K562 (cell line): ENCODE measurements at regions not wholly inside any gene's neighbourhood (a gene's known extent, or its start where the extent isn't known, plus 50 kb on each side); places are given as distances from the start of the nearest gene placed in this dataset.

Source experiments
- ELF1 ChIP-seq: fragments of 200-800 bp; sonication (Bioruptor generic); IDR thresholded peaks from 2 replicates; pipeline ENCODE4 v1.6.1; 2016; ENCODE audit warnings: missing genetic modification characterization, missing compliant biosample characterization
- EZH2 ChIP-seq: IDR thresholded peaks from 2 replicates; pipeline ENCODE4 v1.6.1; 2012; ENCODE audit warnings: low read depth, mild to moderate bottlenecking, inconsistent platforms, low read length, borderline replicate concordance
- MAZ ChIP-seq, 2 experiments: fragments of 450-650 bp in 1 of 2; sonication (generic) in 1 of 2; formaldehyde crosslinking; IDR thresholded peaks in 1 of 2; conservative IDR thresholded peaks in 1 of 2; 2 replicates each; pipeline versions ENCODE4 v1.4.0 to v1.5.0; 2020; ENCODE audit warnings: mild to moderate bottlenecking in 1 of 2, missing genetic modification reagents in 1 of 2
- TCF7L2 ChIP-seq: fragments of 150-350 bp; IDR thresholded peaks from 2 replicates; pipeline ENCODE4 v1.6.1; 2016; ENCODE audit warnings: low read depth, mild to moderate bottlenecking, low read length, moderate library complexity
- ZFP36 ChIP-seq: fragments of 150-350 bp; IDR thresholded peaks from 2 replicates; pipeline ENCODE4 v1.6.1; 2018; ENCODE audit warnings: low read length, low read depth; ENCODE audit not compliant: partially characterized antibody
- ZNF75A ChIP-seq: fragments of 450-650 bp; formaldehyde crosslinking; IDR thresholded peaks from 2 replicates; pipeline ENCODE4 v1.4.0; 2020; ENCODE audit warnings: mild to moderate bottlenecking
- ZNF780A ChIP-seq: fragments of 250-450 bp; sonication (Bioruptor Pico); IDR thresholded peaks from 2 replicates; pipeline ENCODE4 v1.5.0; 2021; ENCODE audit warnings: mild to moderate bottlenecking
- TF ChIP-seq, protein P1 (sequence below), 3 experiments: IDR thresholded peaks in 2 of 3; conservative IDR thresholded peaks in 1 of 3; 2 replicates each; pipeline ENCODE4 v1.5.1; 2011 to 2012; ENCODE audit warnings: low read length in 3 of 3, mild to moderate bottlenecking in 3 of 3, control low read depth in 2 of 3, improper control_type of control experiment in 1 of 3, inconsistent platforms in 1 of 3, low read depth in 1 of 3, mixed read lengths in 1 of 3, moderate library complexity in 1 of 3; ENCODE audit not compliant: insufficient read depth in 2 of 3
- TF ChIP-seq, protein P2 (sequence below): fragments of 250-450 bp; sonication (Bioruptor Pico); IDR thresholded peaks from 2 replicates; pipeline ENCODE4 v1.5.0; 2021
- TF ChIP-seq, protein P3 (sequence below), 3 experiments: fragments of 200-800 bp in 1 of 3; sonication (Bioruptor generic) in 1 of 3; sonication (generic) in 1 of 3; formaldehyde crosslinking in 1 of 3; IDR thresholded peaks; 2 replicates each; pipeline versions ENCODE4 v1.6.1 to v1.8.0; 2016 to 2022; ENCODE audit warnings: mild to moderate bottlenecking in 2 of 3, missing compliant biosample characterization in 2 of 3, missing genetic modification characterization in 2 of 3, missing genetic modification reagents in 1 of 3
- TF ChIP-seq, protein P4 (sequence below): sonication (generic); IDR thresholded peaks from 2 replicates; pipeline ENCODE4 v1.6.1; 2016

DNA sequence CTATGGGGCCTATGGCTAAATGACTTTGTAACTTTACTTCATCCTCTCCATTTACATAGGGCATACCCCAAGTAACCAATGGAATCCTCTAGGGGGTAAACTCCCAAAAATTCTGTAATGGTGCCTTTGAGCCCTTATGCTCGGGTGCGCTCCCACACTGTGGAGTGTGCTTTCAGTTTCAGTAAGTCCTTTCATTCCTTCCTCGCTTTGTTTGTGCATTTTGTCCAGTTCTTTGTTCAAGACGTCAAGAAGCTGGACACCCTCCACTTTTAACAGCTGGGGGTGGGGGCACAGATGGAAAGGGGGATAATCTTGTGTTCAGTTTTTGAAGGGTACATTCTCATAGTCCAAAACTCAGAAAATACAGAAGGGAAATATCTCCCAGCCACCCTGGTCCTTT lies 84.4 kb upstream of the C2CD4B start:
- no peak for TF ChIP-seq ZNF780A (CRISPR knock-in tag)
- TF ChIP-seq, protein P1, sequence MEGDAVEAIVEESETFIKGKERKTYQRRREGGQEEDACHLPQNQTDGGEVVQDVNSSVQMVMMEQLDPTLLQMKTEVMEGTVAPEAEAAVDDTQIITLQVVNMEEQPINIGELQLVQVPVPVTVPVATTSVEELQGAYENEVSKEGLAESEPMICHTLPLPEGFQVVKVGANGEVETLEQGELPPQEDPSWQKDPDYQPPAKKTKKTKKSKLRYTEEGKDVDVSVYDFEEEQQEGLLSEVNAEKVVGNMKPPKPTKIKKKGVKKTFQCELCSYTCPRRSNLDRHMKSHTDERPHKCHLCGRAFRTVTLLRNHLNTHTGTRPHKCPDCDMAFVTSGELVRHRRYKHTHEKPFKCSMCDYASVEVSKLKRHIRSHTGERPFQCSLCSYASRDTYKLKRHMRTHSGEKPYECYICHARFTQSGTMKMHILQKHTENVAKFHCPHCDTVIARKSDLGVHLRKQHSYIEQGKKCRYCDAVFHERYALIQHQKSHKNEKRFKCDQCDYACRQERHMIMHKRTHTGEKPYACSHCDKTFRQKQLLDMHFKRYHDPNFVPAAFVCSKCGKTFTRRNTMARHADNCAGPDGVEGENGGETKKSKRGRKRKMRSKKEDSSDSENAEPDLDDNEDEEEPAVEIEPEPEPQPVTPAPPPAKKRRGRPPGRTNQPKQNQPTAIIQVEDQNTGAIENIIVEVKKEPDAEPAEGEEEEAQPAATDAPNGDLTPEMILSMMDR (IDR thresholded peaks at IDR 0.05 in 2 of 3, conservative IDR thresholded peaks at IDR 0.05 in 1 of 3; ENCODE audit: insufficient read depth in 2 of 3, low read depth in 1 of 3, low read length in 3 of 3) = no peak
- no peak for TF ChIP-seq MAZ (CRISPR knock-in tag; conservative IDR thresholded peaks at IDR 0.05 in 1 of 2, IDR thresholded peaks at IDR 0.05 in 1 of 2)
- TF ChIP-seq, protein P2, sequence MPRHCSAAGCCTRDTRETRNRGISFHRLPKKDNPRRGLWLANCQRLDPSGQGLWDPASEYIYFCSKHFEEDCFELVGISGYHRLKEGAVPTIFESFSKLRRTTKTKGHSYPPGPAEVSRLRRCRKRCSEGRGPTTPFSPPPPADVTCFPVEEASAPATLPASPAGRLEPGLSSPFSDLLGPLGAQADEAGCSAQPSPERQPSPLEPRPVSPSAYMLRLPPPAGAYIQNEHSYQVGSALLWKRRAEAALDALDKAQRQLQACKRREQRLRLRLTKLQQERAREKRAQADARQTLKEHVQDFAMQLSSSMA = no peak
- TF ChIP-seq ZNF75A (CRISPR knock-in tag) = no peak
- no peak for TF ChIP-seq TCF7L2
- TF ChIP-seq, protein P3, sequence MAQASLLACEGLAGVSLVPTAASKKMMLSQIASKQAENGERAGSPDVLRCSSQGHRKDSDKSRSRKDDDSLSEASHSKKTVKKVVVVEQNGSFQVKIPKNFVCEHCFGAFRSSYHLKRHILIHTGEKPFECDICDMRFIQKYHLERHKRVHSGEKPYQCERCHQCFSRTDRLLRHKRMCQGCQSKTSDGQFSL (CRISPR knock-in tag; IDR thresholded peaks at IDR 0.05) = no peak
- TF ChIP-seq, protein P3 (tag; IDR thresholded peaks at IDR 0.05) = no peak
- TF ChIP-seq ELF1 (tag) = no peak
- TF ChIP-seq, protein P4, sequence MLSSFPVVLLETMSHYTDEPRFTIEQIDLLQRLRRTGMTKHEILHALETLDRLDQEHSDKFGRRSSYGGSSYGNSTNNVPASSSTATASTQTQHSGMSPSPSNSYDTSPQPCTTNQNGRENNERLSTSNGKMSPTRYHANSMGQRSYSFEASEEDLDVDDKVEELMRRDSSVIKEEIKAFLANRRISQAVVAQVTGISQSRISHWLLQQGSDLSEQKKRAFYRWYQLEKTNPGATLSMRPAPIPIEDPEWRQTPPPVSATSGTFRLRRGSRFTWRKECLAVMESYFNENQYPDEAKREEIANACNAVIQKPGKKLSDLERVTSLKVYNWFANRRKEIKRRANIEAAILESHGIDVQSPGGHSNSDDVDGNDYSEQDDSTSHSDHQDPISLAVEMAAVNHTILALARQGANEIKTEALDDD = no peak
- no peak for TF ChIP-seq EZH2
- TF ChIP-seq ZFP36 = no peak
